ENCODE measurements at regions not wholly inside any gene's neighbourhood (a gene's known extent, or its start where the extent isn't known, plus 50 kb on each side); places are given as distances from the start of the nearest gene placed in this dataset.
"Not testable (repeated sequence)": the region's sequence is repeated elsewhere in the genome, so short reads cannot be mapped to it uniquely, and the experiment has no call there.

DNA sequence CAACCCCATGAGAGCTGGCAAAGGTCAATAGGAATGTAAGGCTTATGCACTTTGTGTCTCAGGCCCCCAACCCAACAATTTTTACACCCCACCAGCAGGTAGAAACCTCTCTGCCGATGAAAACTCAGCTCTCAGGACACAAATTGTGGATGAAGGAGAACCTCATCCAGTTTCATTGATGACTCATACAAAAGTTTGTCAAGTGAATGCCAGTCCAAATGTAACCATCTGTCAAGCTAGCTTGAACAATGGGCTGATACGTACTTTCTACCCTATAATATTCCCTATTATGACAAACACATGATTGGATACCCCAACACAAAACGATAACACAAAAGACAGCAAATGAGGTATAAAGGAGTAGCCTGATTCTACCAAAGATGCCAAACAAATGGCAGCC is 321.2 kb upstream of the TMEFF2 start:
- H3K27ac ChIP-seq (ENCODE audit: insufficient read depth, low read depth, low read length), result no peak overlapping the region
- intact Hi-C loops (cut with micrococcal nuclease) (no loop called here), dilution Hi-C loops (cut with MboI; ENCODE audit: extremely low pct_ligation_motif_present, low sequenced_read_pairs) (no loop called here)
- H4K20me1 ChIP-seq (replicated peaks; ENCODE audit: control insufficient read depth, extremely low read depth, insufficient read depth, low read length), result no peaks in the 10 kb centered on the region
- no peaks in the 10 kb centered on the region for H3K9me1 ChIP-seq (replicated peaks; ENCODE audit: control insufficient read depth, extremely low read depth, insufficient read depth, low read length)
- no peaks in the 10 kb centered on the region for H3K9me3 ChIP-seq (replicated peaks; ENCODE audit: control insufficient read depth, insufficient read depth, low read length)
- POLR2A ChIA-PET, result no interaction called here
- no TSS peak for BruUV-seq (replicated peaks)
- H3K4me3 ChIP-seq (replicated peaks in 1 of 3; ENCODE audit: insufficient read depth in 1 of 3, low read depth in 1 of 3, low read length in 3 of 3), result no peak overlapping the region
- no peaks in the 10 kb centered on the region for H3K27me3 ChIP-seq (ENCODE audit: control insufficient read depth in 2 of 2, insufficient read depth in 2 of 2, low read length in 2 of 2)
- no peak overlapping the region for H3K9ac ChIP-seq (replicated peaks; ENCODE audit: extremely low read depth, insufficient read depth, low read length)
- TF ChIP-seq FOS (IDR thresholded peaks at IDR 0.05; ENCODE audit: borderline replicate concordance, insufficient read depth, low read length) (no peak), POLR2AphosphoS5 (IDR thresholded peaks at IDR 0.05; ENCODE audit: insufficient read depth, low read depth, low read length) (no peak), MYC (IDR thresholded peaks at IDR 0.05; ENCODE audit: low read depth, low read length) (no peak)
- TF ChIP-seq, protein P1, sequence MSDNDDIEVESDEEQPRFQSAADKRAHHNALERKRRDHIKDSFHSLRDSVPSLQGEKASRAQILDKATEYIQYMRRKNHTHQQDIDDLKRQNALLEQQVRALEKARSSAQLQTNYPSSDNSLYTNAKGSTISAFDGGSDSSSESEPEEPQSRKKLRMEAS (IDR thresholded peaks at IDR 0.05; ENCODE audit: insufficient read depth, insufficient read length), result no peak
- CTCF ChIA-PET, result no interaction called here
- DNase-seq (ENCODE audit: low read depth, low spot score) (no peak), FAIRE-seq (no peak)
- no peak overlapping the region for H2AFZ ChIP-seq (ENCODE audit: low read depth, low read length)
- H3K36me3 ChIP-seq (ENCODE audit: control insufficient read depth in 2 of 2, extremely low read depth in 1 of 2, insufficient read depth in 2 of 2, low read length in 2 of 2), result no peaks in the 10 kb centered on the region
- H3K79me2 ChIP-seq (ENCODE audit: control insufficient read depth, insufficient read depth, low read length), result no peaks in the 10 kb centered on the region
- H3K4me1 ChIP-seq (ENCODE audit: control insufficient read depth, extremely low read depth, insufficient read depth, low read length), result no peaks in the 10 kb centered on the region
- no peak overlapping the region for H3K4me2 ChIP-seq (ENCODE audit: insufficient read depth, low read length)

DNA sequence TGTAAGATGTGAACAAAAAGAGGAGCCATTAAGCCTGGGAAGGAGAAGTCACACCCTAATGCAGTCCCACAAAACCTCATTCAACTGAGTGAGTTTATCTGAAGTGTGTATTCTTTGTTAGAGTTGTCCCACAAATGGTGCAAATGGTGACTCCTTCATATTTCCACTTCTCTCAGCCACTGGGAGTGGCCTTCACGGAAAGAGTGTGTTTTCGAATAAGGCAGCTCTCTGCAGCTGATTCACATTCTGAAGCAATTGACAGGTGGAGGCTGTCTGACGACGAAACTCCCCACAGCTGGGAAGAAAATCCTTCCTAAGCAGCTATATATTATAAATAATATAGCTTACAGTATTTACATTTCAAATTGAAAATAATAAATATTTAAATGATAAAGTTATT is 318.8 kb upstream of the TMEFF2 start:
- POLR2A ChIA-PET, result no interaction called here
- FAIRE-seq (no peak), DNase-seq (ENCODE audit: low read depth, low spot score) (no peak)
- Histone ChIP-seq H3K9ac (replicated peaks; ENCODE audit: extremely low read depth, insufficient read depth, low read length) (no peak overlapping the region), H3K4me3 (replicated peaks in 1 of 3; ENCODE audit: insufficient read depth in 1 of 3, low read depth in 1 of 3, low read length in 3 of 3) (no peak overlapping the region), H2AFZ (ENCODE audit: low read depth, low read length) (no peak overlapping the region), H3K79me2 (ENCODE audit: control insufficient read depth, insufficient read depth, low read length) (no peaks in the 10 kb centered on the region), H3K36me3 (ENCODE audit: control insufficient read depth in 2 of 2, extremely low read depth in 1 of 2, insufficient read depth in 2 of 2, low read length in 2 of 2) (no peaks in the 10 kb centered on the region), H4K20me1 (replicated peaks; ENCODE audit: control insufficient read depth, extremely low read depth, insufficient read depth, low read length) (no peaks in the 10 kb centered on the region), H3K27ac (ENCODE audit: insufficient read depth, low read depth, low read length) (no peak overlapping the region), H3K27me3 (ENCODE audit: control insufficient read depth in 2 of 2, insufficient read depth in 2 of 2, low read length in 2 of 2) (no peaks in the 10 kb centered on the region), H3K4me2 (ENCODE audit: insufficient read depth, low read length) (no peak overlapping the region), H3K9me1 (replicated peaks; ENCODE audit: control insufficient read depth, extremely low read depth, insufficient read depth, low read length) (no peaks in the 10 kb centered on the region), H3K9me3 (replicated peaks; ENCODE audit: control insufficient read depth, insufficient read depth, low read length) (no peaks in the 10 kb centered on the region), H3K4me1 (ENCODE audit: control insufficient read depth, extremely low read depth, insufficient read depth, low read length) (no peaks in the 10 kb centered on the region)
- intact Hi-C loops (cut with micrococcal nuclease), result no loop called here
- BruUV-seq (replicated peaks), result no TSS peak
- dilution Hi-C loops (cut with MboI; ENCODE audit: extremely low pct_ligation_motif_present, low sequenced_read_pairs), result no loop called here
- CTCF ChIA-PET, result no interaction called here
- TF ChIP-seq, protein P1 (IDR thresholded peaks at IDR 0.05; ENCODE audit: insufficient read depth, insufficient read length), result no peak
- no peak for TF ChIP-seq EZH2 (IDR thresholded peaks at IDR 0.05; ENCODE audit: borderline replicate concordance, low read depth, low read length, severe bottlenecking)
- TF ChIP-seq POLR2A (IDR thresholded peaks at IDR 0.05; ENCODE audit: low read depth, low read length), result no peak
- TF ChIP-seq FOS (IDR thresholded peaks at IDR 0.05; ENCODE audit: borderline replicate concordance, insufficient read depth, low read length), result no peak

DNA sequence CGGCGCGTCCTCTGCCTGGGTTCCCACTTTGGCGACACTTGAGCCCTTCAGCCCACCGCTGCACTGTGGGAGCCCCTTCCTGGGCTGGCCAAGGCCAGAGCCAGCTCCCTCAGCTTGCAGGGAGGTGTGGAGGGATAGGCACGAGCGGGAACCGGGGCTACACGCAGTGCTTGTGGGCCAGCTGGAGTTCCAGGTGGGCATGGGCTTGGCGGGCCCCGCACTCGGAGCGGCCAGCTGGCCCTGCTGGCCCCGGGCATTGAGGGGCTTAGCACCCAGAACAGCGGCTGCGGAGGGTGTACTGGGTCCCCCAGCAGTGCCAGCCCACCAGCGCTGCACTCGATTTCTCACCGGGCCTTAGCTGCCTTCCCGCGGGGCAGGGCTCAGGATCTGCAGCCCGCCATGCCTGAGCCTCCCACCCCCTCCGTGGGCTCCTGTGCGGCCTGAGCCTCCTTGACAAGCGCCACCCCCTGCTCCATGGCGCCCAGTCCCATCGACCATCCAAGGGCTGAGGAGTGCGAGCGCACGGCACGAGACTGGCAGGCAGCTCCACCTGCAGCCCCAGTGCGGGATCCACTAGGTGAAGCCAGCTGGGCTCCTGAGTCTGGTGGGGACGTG is 313.2 kb upstream of the TMEFF2 start:
- BruUV-seq (replicated peaks); FAIRE-seq: not testable (repeated sequence)

More for the DNA sequence above, 313.2 kb upstream of the TMEFF2 start:
- DNase-seq (ENCODE audit: low read depth, low spot score); intact Hi-C loops (cut with micrococcal nuclease); H3K4me1 ChIP-seq (ENCODE audit: control insufficient read depth, extremely low read depth, insufficient read depth, low read length); H3K4me2 ChIP-seq (ENCODE audit: insufficient read depth, low read length); dilution Hi-C loops (cut with MboI; ENCODE audit: extremely low pct_ligation_motif_present, low sequenced_read_pairs); H3K9me1 ChIP-seq (replicated peaks; ENCODE audit: control insufficient read depth, extremely low read depth, insufficient read depth, low read length); H3K9ac ChIP-seq (replicated peaks; ENCODE audit: extremely low read depth, insufficient read depth, low read length); CTCF ChIA-PET; H3K36me3 ChIP-seq (ENCODE audit: control insufficient read depth in 2 of 2, extremely low read depth in 1 of 2, insufficient read depth in 2 of 2, low read length in 2 of 2); H2AFZ ChIP-seq (ENCODE audit: low read depth, low read length); H3K79me2 ChIP-seq (ENCODE audit: control insufficient read depth, insufficient read depth, low read length); H3K27me3 ChIP-seq (ENCODE audit: control insufficient read depth in 2 of 2, insufficient read depth in 2 of 2, low read length in 2 of 2); H3K27ac ChIP-seq (ENCODE audit: insufficient read depth, low read depth, low read length); H4K20me1 ChIP-seq (replicated peaks; ENCODE audit: control insufficient read depth, extremely low read depth, insufficient read depth, low read length); POLR2A ChIA-PET; H3K9me3 ChIP-seq (replicated peaks; ENCODE audit: control insufficient read depth, insufficient read depth, low read length); H3K4me3 ChIP-seq (replicated peaks in 1 of 3; ENCODE audit: insufficient read depth in 1 of 3, low read depth in 1 of 3, low read length in 3 of 3): not testable (repeated sequence)

Measured in endothelial cell of umbilical vein (primary cell).